HepG2 (cell line): ENCODE measurements at regions not wholly inside any gene's neighbourhood (a gene's known extent, or its start where the extent isn't known, plus 50 kb on each side); places are given as distances from the start of the nearest gene placed in this dataset.

Experiments used
- AFF4 ChIP-seq: sonication (generic); formaldehyde crosslinking; IDR thresholded peaks from 2 replicates; pipeline ENCODE4 v1.4.0; 2020; ENCODE audit warnings: missing genetic modification reagents
- BRD4 ChIP-seq: sonication (generic); formaldehyde crosslinking; IDR thresholded peaks from 2 replicates; pipeline ENCODE4 v1.4.0; 2020; ENCODE audit warnings: missing genetic modification reagents
- FOXA3 ChIP-seq: IDR thresholded peaks from 2 replicates; pipeline ENCODE4 v1.6.1; 2016; ENCODE audit warnings: missing genetic modification reagents, missing compliant biosample characterization
- HDAC2 ChIP-seq: sonication (generic); formaldehyde crosslinking; IDR thresholded peaks from 2 replicates; pipeline ENCODE4 v1.4.0; 2020; ENCODE audit warnings: missing genetic modification reagents
- KLF15 ChIP-seq: sonication (generic); formaldehyde crosslinking; IDR thresholded peaks from 2 replicates; pipeline ENCODE4 v1.8.1; 2023; ENCODE audit warnings: borderline replicate concordance, mild to moderate bottlenecking, inconsistent platforms, missing genetic modification reagents, mixed read lengths
- MBNL3 ChIP-seq: fragments of 250-450 bp; sonication (Bioruptor Pico); conservative IDR thresholded peaks from 2 replicates; pipeline ENCODE4 v1.8.0; 2022; ENCODE audit warnings: mild to moderate bottlenecking, inconsistent platforms
- MYNN ChIP-seq: sonication (generic); formaldehyde crosslinking; IDR thresholded peaks from 2 replicates; pipeline ENCODE4 v1.4.0; 2020; ENCODE audit warnings: mild to moderate bottlenecking, low read depth, missing genetic modification reagents
- RFX1 ChIP-seq: fragments of 450-650 bp; IDR thresholded peaks from 2 replicates; pipeline ENCODE4 v1.6.1; 2017
- SCMH1 ChIP-seq: sonication (generic); formaldehyde crosslinking; IDR thresholded peaks from 2 replicates; pipeline ENCODE4 v1.9.0; 2021; ENCODE audit warnings: missing genetic modification reagents, mild to moderate bottlenecking, borderline replicate concordance
- SMARCC2 ChIP-seq: fragments of 450-650 bp; IDR thresholded peaks from 2 replicates; pipeline ENCODE4 v1.6.1; 2017; ENCODE audit warnings: antibody characterized with exemption, mild to moderate bottlenecking
- WIZ ChIP-seq: sonication (generic); formaldehyde crosslinking; IDR thresholded peaks from 2 replicates; pipeline ENCODE4 v1.5.1; 2020; ENCODE audit warnings: mild to moderate bottlenecking, missing genetic modification reagents
- ZBED4 ChIP-seq: sonication (generic); formaldehyde crosslinking; IDR thresholded peaks from 2 replicates; pipeline ENCODE4 v1.4.0; 2020; ENCODE audit warnings: missing genetic modification reagents, borderline replicate concordance
- ZBTB40 ChIP-seq, 2 experiments: fragments of 450-650 bp in 1 of 2; sonication (generic) in 1 of 2; formaldehyde crosslinking in 1 of 2; IDR thresholded peaks; 2 replicates each; pipeline versions ENCODE4 v1.6.1 to v1.8.0; 2016 to 2022; ENCODE audit warnings: antibody characterized with exemption in 1 of 2, mild to moderate bottlenecking in 1 of 2, missing genetic modification reagents in 1 of 2
- ZMYM3 ChIP-seq: sonication (generic); formaldehyde crosslinking; IDR thresholded peaks from 2 replicates; pipeline ENCODE4 v1.5.1; 2020; ENCODE audit warnings: mild to moderate bottlenecking, missing genetic modification reagents

- TF ChIP-seq ZBTB40 (IDR thresholded peaks at IDR 0.05) (no peak), ZBTB40 (CRISPR knock-in tag; IDR thresholded peaks at IDR 0.05) (no peak), WIZ (CRISPR knock-in tag) (no peak), ZBED4 (no peak), SCMH1 (CRISPR knock-in tag) (no peak), MYNN (no peak), AFF4 (no peak), RFX1 (no peak), MBNL3 (CRISPR knock-in tag) (no peak), FOXA3 (CRISPR knock-in tag) (0 out of 2 replicates have a peak, but pooled peaks have one; percentile 14), KLF15 (no peak), ZMYM3 (CRISPR knock-in tag) (peak; percentile 83), SMARCC2 (no peak), BRD4 (CRISPR knock-in tag) (no peak), HDAC2 (CRISPR knock-in tag) (0 out of 2 replicates have a peak, but pooled peaks have one; percentile 17)
Measured at GRCh38 chr1:58964880-58965279, 181.0 kb upstream of the JUN start (continued).
